ENCODE measurements at regions not wholly inside any gene's neighbourhood (a gene's known extent, or its start where the extent isn't known, plus 50 kb on each side); places are given as distances from the start of the nearest gene placed in this dataset.

GRCh38 chr11:133694701-133695100, 150.6 kb downstream of the SPATA19 start:
- no peaks in the 10 kb centered on the region for H3K4me1 ChIP-seq
- no peaks in the 10 kb centered on the region for H3K27me3 ChIP-seq
- H3K27ac ChIP-seq = no peak overlapping the region
- H3K9me3 ChIP-seq = no peaks in the 10 kb centered on the region
- no peak for TF ChIP-seq CTCF (IDR thresholded peaks at IDR 0.05)
- H3K4me3 ChIP-seq = no peak overlapping the region
- H3K36me3 ChIP-seq = no peaks in the 10 kb centered on the region
- no peak for DNase-seq (ENCODE audit: low spot score)

- no peak overlapping the region for H3K27ac ChIP-seq
Observed at GRCh38 chr11:133693110-133693509, 152.2 kb downstream of the SPATA19 start.

GRCh38 chr11:133692126-133692934, 153.0 kb downstream of the SPATA19 start:
- Histone ChIP-seq H3K4me3 (no peak overlapping the region), H3K36me3 (no peaks in the 10 kb centered on the region), H3K27ac (no peak overlapping the region), H3K9me3 (no peaks in the 10 kb centered on the region), H3K27me3 (no peaks in the 10 kb centered on the region), H3K4me1 (no peaks in the 10 kb centered on the region)
- no peak for TF ChIP-seq CTCF (IDR thresholded peaks at IDR 0.05)
- no peak for DNase-seq (ENCODE audit: low spot score)

More at GRCh38 chr11:133693110-133693509, 152.2 kb downstream of the SPATA19 start:
- Histone ChIP-seq H3K36me3 (no peaks in the 10 kb centered on the region), H3K27me3 (no peaks in the 10 kb centered on the region), H3K4me1 (no peaks in the 10 kb centered on the region), H3K4me3 (no peak overlapping the region), H3K9me3 (no peaks in the 10 kb centered on the region)
- no peak for TF ChIP-seq CTCF (IDR thresholded peaks at IDR 0.05)
- DNase-seq (ENCODE audit: low spot score) = no peak

- no peak overlapping the region for H3K27ac ChIP-seq
- no peaks in the 10 kb centered on the region for H3K27me3 ChIP-seq
- H3K4me3 ChIP-seq = no peak overlapping the region
- no peaks in the 10 kb centered on the region for H3K4me1 ChIP-seq
- TF ChIP-seq CTCF (IDR thresholded peaks at IDR 0.05) = no peak
- DNase-seq (ENCODE audit: low spot score) = no peak
- H3K36me3 ChIP-seq = no peaks in the 10 kb centered on the region
- H3K9me3 ChIP-seq = no peaks in the 10 kb centered on the region
Observed at GRCh38 chr11:133687781-133688180, 155.5 kb upstream of the OPCML start.

- Histone ChIP-seq H3K36me3 (no peaks in the 10 kb centered on the region), H3K27me3 (no peaks in the 10 kb centered on the region), H3K9me3 (no peaks in the 10 kb centered on the region), H3K27ac (no peak overlapping the region), H3K4me3 (no peak overlapping the region), H3K4me1 (no peaks in the 10 kb centered on the region)
- no peak for TF ChIP-seq CTCF (IDR thresholded peaks at IDR 0.05)
- DNase-seq (ENCODE audit: low spot score) = no peak
Observed at GRCh38 chr11:133681901-133682300, 149.6 kb upstream of the OPCML start.

- Histone ChIP-seq H3K4me1 (no peaks in the 10 kb centered on the region), H3K4me3 (no peak overlapping the region), H3K9me3 (no peaks in the 10 kb centered on the region), H3K27ac (no peak overlapping the region), H3K36me3 (no peaks in the 10 kb centered on the region), H3K27me3 (no peaks in the 10 kb centered on the region)
- no peak for DNase-seq (ENCODE audit: low spot score)
- TF ChIP-seq CTCF (IDR thresholded peaks at IDR 0.05) = no peak
Observed at GRCh38 chr11:133679896-133680295, 147.6 kb upstream of the OPCML start.

All from right atrium auricular region (tissue), 2 donors.